Spleen (tissue), 11 donors: ENCODE measurements at regions not wholly inside any gene's neighbourhood (a gene's known extent, or its start where the extent isn't known, plus 50 kb on each side); places are given as distances from the start of the nearest gene placed in this dataset.

ENCODE experiments used
- DNase-seq: peaks from one replicate; pipeline ENCODE4 v3.0.0-alpha.2; 2020
- H3K27ac ChIP-seq, 8 donors: fragments of 200-600 bp; sonication (generic) in 7 of 8; 1 replicate in 4 of 8; 2 replicates in 4 of 8; pipeline versions ENCODE4 v1.5.0 to v1.8.0; 2016 to 2021; ENCODE audit warnings: inconsistent platforms in 4 of 8, mild to moderate bottlenecking in 4 of 8, moderate library complexity in 1 of 8
- H3K27me3 ChIP-seq, 7 donors: fragments of 200-600 bp; sonication (generic) in 6 of 7; replicated peaks in 1 of 7; 1 replicate in 4 of 7; 2 replicates in 3 of 7; pipeline versions ENCODE4 v1.5.0 to v1.8.0; 2016 to 2021; ENCODE audit warnings: inconsistent platforms in 3 of 7, mild to moderate bottlenecking in 1 of 7
- H3K36me3 ChIP-seq, 6 donors: fragments of 200-600 bp; sonication (generic) in 5 of 6; 1 replicate in 4 of 6; 2 replicates in 2 of 6; pipeline versions ENCODE4 v1.5.0 to v1.8.0; 2016 to 2021; ENCODE audit warnings: inconsistent platforms in 2 of 6
- H3K4me1 ChIP-seq, 6 donors: fragments of 200-600 bp; sonication (generic) in 5 of 6; 1 replicate in 3 of 6; 2 replicates in 3 of 6; pipeline versions ENCODE4 v1.5.0 to v1.8.0; 2016 to 2021; ENCODE audit warnings: inconsistent platforms in 3 of 6
- H3K4me3 ChIP-seq, 8 donors: fragments of 200-600 bp; sonication (generic) in 7 of 8; 1 replicate in 4 of 8; 2 replicates in 4 of 8; pipeline versions ENCODE4 v1.5.0 to v1.8.0; 2016 to 2021; ENCODE audit warnings: inconsistent platforms in 4 of 8, mild to moderate bottlenecking in 4 of 8, moderate library complexity in 2 of 8
- H3K9me3 ChIP-seq, 8 donors: fragments of 200-600 bp; sonication (generic) in 7 of 8; 1 replicate in 4 of 8; 2 replicates in 4 of 8; pipeline versions ENCODE4 v1.5.0 to v1.8.0; 2016 to 2021; ENCODE audit warnings: inconsistent platforms in 4 of 8
- CTCF ChIP-seq, 11 experiments: fragments of 200-600 bp in 7 of 11; fragments of 450-650 bp in 4 of 11; sonication (generic) in 4 of 11; IDR thresholded peaks in 8 of 11; conservative IDR thresholded peaks in 3 of 11; 1 replicate in 7 of 11; 2 replicates in 4 of 11; pipeline versions ENCODE4 v1.4.0 to v1.8.0; 2016 to 2021; ENCODE audit warnings: antibody characterized with exemption in 11 of 11, inconsistent platforms in 4 of 11, mild to moderate bottlenecking in 1 of 11
- POLR2A ChIP-seq, 3 donors: fragments of 450-650 bp; IDR thresholded peaks; one replicate each; pipeline ENCODE4 v1.5.1; 2017; ENCODE audit warnings: antibody characterized with exemption in 3 of 3, mild to moderate bottlenecking in 1 of 3
- POLR2AphosphoS5 ChIP-seq, 3 donors: sonication (generic); formaldehyde crosslinking; IDR thresholded peaks; one replicate each; pipeline ENCODE4 v1.5.1; 2017; ENCODE audit warnings: antibody characterized with exemption in 3 of 3
- WGBS, 5 donors: extraction: QIAGEN DNeasy Blood & Tissue Kit in 3 of 5; methylation state at CpG; one replicate each; pipeline versions ENCODE4 v1.1.5 to v1.1.7; 2013 to 2018; 5-methylcytosine and 5-hydroxymethylcytosine counted together
- intact Hi-C: fragments of 100-400 bp; cut with DNase I; formaldehyde crosslinking; loops from one replicate; pipeline ENCODE4 v1.15.0; 2023; ENCODE audit warnings: low total_unique reads
- donor health status: healthy with polysubstance abuse.
- donor health status: DM: no; HTN: no; CAD: no; lungs with moderate emphysema.
- donor health status: DM: no; HTN: no; CAD: no.
- donor health status: Bipolar disorder and iron deficiency.
- donor health status: healthy.
- donor health status: DM: no; HTN: no; CAD: no.
- donor health status: DM: yes; HTN: yes; CAD: no.

GRCh38 chr3:181316482-181316881 lies 326.9 kb upstream of the DNAJC19 start:
- H3K9me3 ChIP-seq, result peaks cover 0 to 20% (median 3%) of the 10 kb centered on the region in 8 donors
- H3K27ac ChIP-seq, result no peak overlapping the region
- WGBS, 5 donors, result 18 to 26% (median 23%) methylated on average over 1 of the region's 1 CpG
- H3K36me3 ChIP-seq, result no peaks in the 10 kb centered on the region
- H3K4me3 ChIP-seq, result no peak overlapping the region
- H3K4me1 ChIP-seq, result no peaks in the 10 kb centered on the region
- intact Hi-C loops, result no loop called here
- TF ChIP-seq CTCF (IDR thresholded peaks at IDR 0.05 in 8 of 11, conservative IDR thresholded peaks at IDR 0.05 in 3 of 11) (no peak), POLR2AphosphoS5 (IDR thresholded peaks at IDR 0.05) (no peak), POLR2A (IDR thresholded peaks at IDR 0.05) (no peak)
- H3K27me3 ChIP-seq, result no peaks in the 10 kb centered on the region
- no peak for DNase-seq

- Histone ChIP-seq H3K4me3 (no peak overlapping the region), H3K36me3 (no peaks in the 10 kb centered on the region), H3K27me3 (no peaks in the 10 kb centered on the region), H3K27ac (no peak overlapping the region), H3K9me3 (no peaks in the 10 kb centered on the region), H3K4me1 (no peaks in the 10 kb centered on the region)
- intact Hi-C loops, result no loop called here
- no peak for DNase-seq
- WGBS, 5 donors, result 39 to 48% (median 45%) methylated on average over 5 of the region's 5 CpGs
- TF ChIP-seq POLR2AphosphoS5 (IDR thresholded peaks at IDR 0.05) (no peak), POLR2A (IDR thresholded peaks at IDR 0.05) (no peak), CTCF (IDR thresholded peaks at IDR 0.05 in 8 of 11, conservative IDR thresholded peaks at IDR 0.05 in 3 of 11) (no peak)
Observed at GRCh38 chr3:181313335-181313734, 323.8 kb upstream of the DNAJC19 start.

- no peak for DNase-seq
Observed at GRCh38 chr3:181311186-181311585, 321.6 kb upstream of the DNAJC19 start.

GRCh38 chr3:181302960-181303359 lies 313.4 kb upstream of the DNAJC19 start:
- intact Hi-C loops, result no loop called here
- 88 to 93% (median 92%) methylated on average over 2 of the region's 2 CpGs for WGBS, 5 donors
- H3K4me1 ChIP-seq, result no peaks in the 10 kb centered on the region
- TF ChIP-seq CTCF (IDR thresholded peaks at IDR 0.05 in 8 of 11, conservative IDR thresholded peaks at IDR 0.05 in 3 of 11), result no peak
- TF ChIP-seq POLR2A (IDR thresholded peaks at IDR 0.05), result no peak
- TF ChIP-seq POLR2AphosphoS5 (IDR thresholded peaks at IDR 0.05), result no peak
- H3K9me3 ChIP-seq, result peaks cover 0 to 4% (median 0%) of the 10 kb centered on the region in 8 donors
- H3K36me3 ChIP-seq, result no peaks in the 10 kb centered on the region
- H3K27me3 ChIP-seq, result no peaks in the 10 kb centered on the region
- H3K27ac ChIP-seq, result no peak overlapping the region
- no peak overlapping the region for H3K4me3 ChIP-seq
- no peak for DNase-seq

More at GRCh38 chr3:181311186-181311585, 321.6 kb upstream of the DNAJC19 start:
- no peaks in the 10 kb centered on the region for H3K36me3 ChIP-seq
- no peaks in the 10 kb centered on the region for H3K27me3 ChIP-seq
- H3K4me1 ChIP-seq, result no peaks in the 10 kb centered on the region
- H3K27ac ChIP-seq, result no peak overlapping the region
- intact Hi-C loops, result no loop called here
- TF ChIP-seq POLR2A (IDR thresholded peaks at IDR 0.05) (no peak), POLR2AphosphoS5 (IDR thresholded peaks at IDR 0.05) (no peak), CTCF (IDR thresholded peaks at IDR 0.05 in 8 of 11, conservative IDR thresholded peaks at IDR 0.05 in 3 of 11) (no peak)
- 39 to 51% (median 44%) methylated on average over 6 of the region's 6 CpGs for WGBS, 5 donors
- peaks cover 0 to 1% (median 0%) of the 10 kb centered on the region in 8 donors for H3K9me3 ChIP-seq
- H3K4me3 ChIP-seq, result no peak overlapping the region
